Natural killer cell treated with Interleukin-12 subunit alpha and Interleukin-12 subunit beta and Interleukin-15 and Interleukin-18, amount 100 ng/mL, for 72 hours (primary cell): ENCODE measurements at regions not wholly inside any gene's neighbourhood (a gene's known extent, or its start where the extent isn't known, plus 50 kb on each side); places are given as distances from the start of the nearest gene placed in this dataset.

ENCODE experiments used
- ATAC-seq, 2 donors: fragments of 150-1000 bp; cut with Tn5 transposase in 1 of 2; sonication (Bioruptor Pico), chemical (Tn5 transposase) in 1 of 2; 2 replicates each; pipeline ENCODE4 v1.10.0; 2021
- DNase-seq: peaks from one replicate; pipeline ENCODE4 v3.0.0; 2022; ENCODE audit warnings: low spot score
- H3K27ac Mint-ChIP-seq, 2 donors: 1 replicate in 1 of 2; 2 replicates in 1 of 2; pipeline ENCODE4 v1.8.0; 2022; ENCODE audit warnings: mixed read lengths in 2 of 2, mild to moderate bottlenecking in 1 of 2, moderate library complexity in 1 of 2
- H3K27me3 Mint-ChIP-seq, 2 donors: 1 replicate in 1 of 2; 2 replicates in 1 of 2; pipeline ENCODE4 v1.8.0; 2022; ENCODE audit warnings: mixed read lengths in 2 of 2
- H3K36me3 Mint-ChIP-seq: one replicate; pipeline ENCODE4 v1.8.0; 2022; ENCODE audit warnings: mixed read lengths
- H3K4me1 Mint-ChIP-seq, 2 donors: 1 replicate in 1 of 2; 2 replicates in 1 of 2; pipeline ENCODE4 v1.8.0; 2022; ENCODE audit warnings: low read depth in 2 of 2, mixed read lengths in 2 of 2, mild to moderate bottlenecking in 1 of 2
- H3K4me3 Mint-ChIP-seq: one replicate; pipeline ENCODE4 v1.8.0; 2022; ENCODE audit warnings: mixed read lengths
- H3K9me3 Mint-ChIP-seq: 2 replicates; pipeline ENCODE4 v1.8.0; 2022; ENCODE audit warnings: mixed read lengths

DNA sequence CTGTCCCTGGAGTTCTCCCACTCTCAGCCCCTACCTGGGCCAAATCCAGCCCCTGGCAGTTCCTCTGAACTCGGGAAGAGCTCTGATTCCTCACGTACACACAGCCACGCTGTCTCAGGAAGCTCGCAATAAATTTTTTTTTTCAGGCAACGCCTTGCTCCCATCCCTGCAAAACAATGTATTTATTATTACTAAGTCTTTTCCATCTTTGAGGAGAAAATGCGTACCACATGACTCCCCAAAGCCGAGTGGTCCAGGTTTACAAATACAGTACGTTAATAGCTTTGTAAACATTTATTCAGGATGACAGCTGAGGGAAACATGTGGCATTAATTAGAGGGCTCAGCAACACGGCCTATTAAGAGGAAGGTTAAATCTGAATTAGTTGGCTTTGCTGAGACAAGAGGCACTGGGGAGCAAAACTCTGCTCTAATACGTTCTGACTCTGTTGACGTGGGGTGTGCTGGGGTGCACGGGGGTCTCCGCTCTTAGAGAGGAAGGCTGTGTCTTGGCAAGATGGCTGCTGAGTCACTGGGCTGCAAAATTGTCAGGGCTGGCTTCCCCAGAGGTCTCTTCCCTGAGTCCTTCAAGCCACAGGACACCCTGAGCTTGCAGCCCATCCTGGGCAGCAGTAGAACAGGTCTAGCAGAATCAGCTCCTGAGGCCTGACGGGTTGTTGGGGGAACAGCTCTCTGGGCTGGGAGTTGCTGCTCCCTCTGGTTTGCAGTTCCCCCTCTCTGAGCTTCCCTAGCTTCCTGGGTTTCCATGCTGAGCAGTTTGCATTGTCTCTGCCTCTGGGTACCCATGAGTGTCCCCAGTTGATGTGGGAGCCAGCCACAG is 185.2 kb upstream of the TBX3 start:
- Mint-ChIP-seq H3K4me3 (no peak overlapping the region), H3K27me3 (no peaks in the 10 kb centered on the region), H3K27ac (no peak overlapping the region), H3K4me1 (no peaks in the 10 kb centered on the region), H3K36me3 (no peaks in the 10 kb centered on the region), H3K9me3 (peaks cover 5% of the 10 kb centered on the region)
- no peak for DNase-seq
- ATAC-seq, result no peak

- H3K4me1 Mint-ChIP-seq, result no peaks in the 10 kb centered on the region
These were observed 182.4 kb upstream of the TBX3 start for GRCh38 chr12:114866331-114866730.

DNA sequence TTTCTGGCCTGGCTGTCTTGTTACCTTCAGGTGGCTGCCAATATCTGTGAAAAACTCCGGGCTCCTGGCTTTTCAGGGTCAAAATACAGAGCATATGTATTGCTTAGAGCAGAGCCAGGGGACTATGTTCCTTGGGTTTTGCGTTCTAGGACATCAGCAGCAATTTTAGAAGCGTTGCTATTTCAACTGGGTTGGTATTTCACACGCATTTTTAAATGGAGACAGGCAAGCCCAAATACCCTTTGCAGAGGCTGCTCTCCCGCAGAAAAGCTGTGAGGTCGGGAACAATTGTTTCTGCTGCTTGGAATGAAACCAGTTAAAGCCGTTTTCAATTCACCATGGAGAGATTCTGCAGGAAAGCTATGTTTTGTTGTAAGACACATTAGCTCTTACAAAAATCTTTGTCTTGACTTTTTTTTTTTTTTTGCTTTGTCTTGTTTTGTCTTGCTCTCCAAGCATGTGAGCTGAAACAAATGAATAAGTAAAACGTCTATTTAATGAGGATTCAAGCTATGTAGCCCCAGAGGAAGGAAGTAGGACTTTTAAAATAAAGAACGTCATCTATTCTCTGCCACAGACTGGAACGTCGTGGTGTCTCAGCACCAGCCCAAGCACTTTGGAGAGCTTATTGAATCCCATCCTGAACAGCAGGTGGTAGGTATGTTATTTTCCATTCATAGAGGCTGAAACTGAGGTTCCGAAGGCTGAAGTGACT is 181.0 kb upstream of the TBX3 start:
- Mint-ChIP-seq H3K36me3 (no peaks in the 10 kb centered on the region), H3K4me3 (no peak overlapping the region), H3K27ac (no peak overlapping the region), H3K4me1 (no peaks in the 10 kb centered on the region), H3K27me3 (no peaks in the 10 kb centered on the region), H3K9me3 (peaks cover 12% of the 10 kb centered on the region)
- DNase-seq (no peak), ATAC-seq (no peak)

More at GRCh38 chr12:114866331-114866730, 182.4 kb upstream of the TBX3 start:
- Mint-ChIP-seq H3K9me3 (peaks cover 11% of the 10 kb centered on the region), H3K36me3 (no peaks in the 10 kb centered on the region), H3K27ac (no peak overlapping the region), H3K27me3 (no peaks in the 10 kb centered on the region), H3K4me3 (no peak overlapping the region)
- DNase-seq (no peak), ATAC-seq (no peak)

DNA sequence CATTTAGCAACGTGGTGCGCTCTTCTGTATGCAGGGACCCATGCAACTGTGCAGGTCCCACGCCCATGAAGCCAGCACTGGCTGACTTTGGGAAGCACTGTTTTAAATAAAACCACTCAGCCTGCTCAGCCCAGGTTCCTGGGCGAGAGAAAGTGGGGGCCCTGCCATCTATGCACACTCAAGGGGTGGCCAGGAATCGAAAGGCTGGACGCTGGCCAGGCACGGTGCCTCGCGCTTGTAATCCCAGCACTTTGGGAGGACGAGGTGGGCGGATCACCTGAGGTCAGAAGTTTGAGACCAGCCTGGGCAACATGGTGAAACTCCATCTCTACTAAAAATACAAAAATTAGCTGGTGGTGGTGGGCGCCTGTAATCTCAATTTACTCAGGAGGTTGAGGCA is 179.9 kb upstream of the TBX3 start:
- Mint-ChIP-seq H3K36me3 (no peaks in the 10 kb centered on the region), H3K27ac (no peak overlapping the region), H3K4me1 (no peaks in the 10 kb centered on the region), H3K4me3 (no peak overlapping the region), H3K9me3 (peaks cover 12% of the 10 kb centered on the region), H3K27me3 (no peaks in the 10 kb centered on the region)
- ATAC-seq (no peak), DNase-seq (no peak)

GRCh38 chr12:114860969-114861368 is 177.0 kb upstream of the TBX3 start:
- H3K4me1 Mint-ChIP-seq, result no peaks in the 10 kb centered on the region
- no peaks in the 10 kb centered on the region for H3K36me3 Mint-ChIP-seq
- DNase-seq (no peak), ATAC-seq (no peak)
- no peak overlapping the region for H3K4me3 Mint-ChIP-seq
- H3K9me3 Mint-ChIP-seq, result peaks cover 13% of the 10 kb centered on the region
- no peaks in the 10 kb centered on the region for H3K27me3 Mint-ChIP-seq
- H3K27ac Mint-ChIP-seq, result no peak overlapping the region

DNA sequence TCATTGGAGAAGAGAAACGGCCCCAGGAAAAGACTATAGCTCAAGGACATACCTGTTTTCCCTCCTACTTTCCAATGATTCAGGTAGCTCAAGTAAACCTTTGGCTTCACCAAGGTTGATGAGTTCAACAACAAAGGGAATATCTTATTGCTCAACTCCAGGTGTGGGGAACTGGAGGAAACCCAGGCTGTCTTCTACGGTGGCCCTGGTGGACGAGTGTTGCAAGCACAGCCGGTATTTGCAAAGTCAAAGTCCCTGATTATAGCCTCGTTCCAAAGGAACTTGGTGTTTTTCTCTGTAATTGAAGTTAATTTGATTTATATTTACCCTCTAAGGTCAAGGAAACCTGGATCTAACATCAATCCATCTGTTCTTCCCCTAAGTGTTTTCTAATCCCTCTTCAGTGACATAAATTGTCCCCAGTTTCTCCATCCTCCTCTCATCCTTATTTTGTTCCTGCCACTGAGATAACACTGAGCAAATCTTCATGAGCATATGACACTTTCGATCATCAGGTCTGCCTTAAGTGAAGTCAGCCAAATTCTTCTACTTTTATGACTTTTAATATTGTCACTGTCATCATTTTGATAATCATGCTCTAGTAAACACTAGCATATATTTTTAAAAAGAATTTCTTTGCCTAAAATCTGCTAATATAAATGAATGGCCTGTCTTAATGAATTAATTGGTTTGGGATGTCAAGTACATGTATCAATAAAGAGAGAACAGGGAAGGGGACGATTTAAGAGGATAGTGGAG is 174.6 kb upstream of the TBX3 start:
- no peaks in the 10 kb centered on the region for H3K27me3 Mint-ChIP-seq
- H3K4me3 Mint-ChIP-seq, result no peak overlapping the region
- H3K9me3 Mint-ChIP-seq, result peaks cover 13% of the 10 kb centered on the region
- H3K27ac Mint-ChIP-seq, result no peak overlapping the region
- no peaks in the 10 kb centered on the region for H3K4me1 Mint-ChIP-seq
- no peaks in the 10 kb centered on the region for H3K36me3 Mint-ChIP-seq
- DNase-seq (no peak), ATAC-seq (no peak)

DNA sequence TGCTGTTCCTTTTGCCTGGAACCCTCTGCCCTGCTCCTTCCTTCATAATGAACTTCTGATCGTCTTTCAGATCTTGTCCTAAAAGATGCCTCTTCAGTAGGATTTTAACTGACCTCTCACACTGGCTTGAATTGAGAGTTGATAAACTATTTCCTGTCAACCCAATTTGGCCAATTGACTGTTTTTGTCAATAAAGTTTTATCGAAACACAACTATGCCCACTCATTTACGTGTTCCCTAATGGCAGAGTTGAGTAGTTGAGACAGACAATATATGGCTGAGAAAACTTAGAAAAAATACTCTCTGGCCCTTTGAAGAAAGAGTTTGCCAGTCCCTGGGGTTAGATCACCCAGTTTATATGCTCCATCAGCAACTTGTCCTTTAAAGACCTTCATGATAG is 171.7 kb upstream of the TBX3 start:
- Mint-ChIP-seq H3K9me3 (peaks cover 10% of the 10 kb centered on the region), H3K4me3 (no peak overlapping the region), H3K4me1 (no peaks in the 10 kb centered on the region), H3K36me3 (no peaks in the 10 kb centered on the region), H3K27me3 (no peaks in the 10 kb centered on the region), H3K27ac (no peak overlapping the region)
- no peak for ATAC-seq
- DNase-seq, result no peak

- no peaks in the 10 kb centered on the region for H3K4me1 Mint-ChIP-seq
- no peak overlapping the region for H3K27ac Mint-ChIP-seq
- peaks cover 12% of the 10 kb centered on the region for H3K9me3 Mint-ChIP-seq
- H3K27me3 Mint-ChIP-seq, result no peaks in the 10 kb centered on the region
- DNase-seq (no peak), ATAC-seq (no peak)
- no peak overlapping the region for H3K4me3 Mint-ChIP-seq
- no peaks in the 10 kb centered on the region for H3K36me3 Mint-ChIP-seq
These were observed 169.1 kb upstream of the TBX3 start for GRCh38 chr12:114852976-114853529.

DNA sequence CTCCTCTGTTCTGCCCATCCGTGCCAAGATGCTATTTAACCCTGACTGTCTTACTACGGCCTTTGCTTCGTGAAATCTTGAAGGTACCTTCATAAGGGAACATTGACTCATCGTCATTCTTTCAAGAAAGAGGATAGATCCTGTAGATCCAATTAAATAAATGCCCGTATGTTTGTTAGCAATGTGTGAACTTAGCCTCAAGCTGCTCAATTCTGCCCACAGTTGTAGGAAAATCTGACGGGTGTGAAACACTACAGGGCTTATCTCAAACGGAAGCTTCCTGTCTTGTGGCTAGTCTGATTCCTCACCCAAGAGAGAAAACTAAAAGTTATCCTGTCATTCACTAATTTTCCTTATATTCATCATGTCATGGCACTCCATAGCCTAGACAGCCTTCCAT is 168.0 kb upstream of the TBX3 start:
- DNase-seq (no peak), ATAC-seq (no peak)
- H3K4me1 Mint-ChIP-seq, result no peaks in the 10 kb centered on the region
- no peak overlapping the region for H3K27ac Mint-ChIP-seq
- no peaks in the 10 kb centered on the region for H3K36me3 Mint-ChIP-seq
- H3K9me3 Mint-ChIP-seq, result peaks cover 16% of the 10 kb centered on the region
- H3K4me3 Mint-ChIP-seq, result no peak overlapping the region
- H3K27me3 Mint-ChIP-seq, result no peaks in the 10 kb centered on the region

DNA sequence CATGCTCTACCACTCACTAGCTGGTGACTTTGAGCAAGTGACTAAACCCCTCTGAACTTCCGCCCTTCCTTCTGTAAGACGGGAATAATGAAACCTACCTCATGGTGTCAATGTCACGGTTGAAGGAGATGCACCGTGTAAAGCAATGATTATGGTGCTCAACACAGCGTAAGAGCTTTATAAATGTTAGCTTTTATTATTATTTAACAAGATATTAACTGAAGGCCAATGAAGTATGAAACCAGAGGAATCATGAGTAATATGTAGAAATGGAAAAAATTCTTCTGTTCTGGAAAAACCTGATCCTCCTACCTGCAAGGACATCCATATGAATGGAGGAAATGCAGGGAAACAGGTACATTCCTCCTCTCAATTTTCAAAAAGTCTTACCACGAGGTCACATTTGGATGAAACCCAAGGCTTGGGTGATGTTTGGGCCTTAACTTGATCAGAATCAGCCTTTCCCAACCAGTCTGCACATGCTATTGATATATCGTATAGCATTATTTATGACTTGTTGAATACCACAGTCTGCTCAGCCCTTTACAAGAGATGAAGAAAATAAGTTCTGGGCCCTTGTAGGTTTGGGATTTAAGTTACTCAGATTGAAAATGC is 166.8 kb upstream of the TBX3 start:
- Mint-ChIP-seq H3K27me3 (no peaks in the 10 kb centered on the region), H3K4me3 (no peak overlapping the region), H3K9me3 (peaks cover 12% of the 10 kb centered on the region), H3K27ac (no peak overlapping the region), H3K36me3 (no peaks in the 10 kb centered on the region), H3K4me1 (no peaks in the 10 kb centered on the region)
- DNase-seq, result no peak
- ATAC-seq, result no peak

DNA sequence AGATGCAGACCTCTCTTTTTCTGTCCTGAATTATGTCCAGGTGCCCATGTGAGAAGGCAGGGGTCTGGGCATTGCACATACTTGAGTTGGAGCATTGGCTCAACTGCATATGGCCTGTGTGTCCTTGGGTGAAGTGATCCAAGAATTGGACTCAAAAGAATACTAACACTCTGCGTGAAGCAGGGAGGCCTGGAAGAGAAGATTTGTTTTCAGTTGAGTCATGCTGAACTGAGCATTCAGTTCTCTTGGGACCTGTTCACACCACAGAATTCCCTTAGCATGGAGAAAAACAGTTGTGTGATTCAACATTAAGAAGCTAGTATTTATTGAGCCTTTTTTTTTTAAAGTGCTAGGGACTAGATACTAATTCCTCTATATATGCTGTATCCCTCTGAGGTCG is 164.7 kb upstream of the TBX3 start:
- no peaks in the 10 kb centered on the region for H3K27me3 Mint-ChIP-seq
- no peaks in the 10 kb centered on the region for H3K4me1 Mint-ChIP-seq
- H3K27ac Mint-ChIP-seq, result no peak overlapping the region
- no peak for DNase-seq
- H3K36me3 Mint-ChIP-seq, result no peaks in the 10 kb centered on the region
- H3K9me3 Mint-ChIP-seq, result peaks cover 12% of the 10 kb centered on the region
- H3K4me3 Mint-ChIP-seq, result no peak overlapping the region
- no peak for ATAC-seq

DNA sequence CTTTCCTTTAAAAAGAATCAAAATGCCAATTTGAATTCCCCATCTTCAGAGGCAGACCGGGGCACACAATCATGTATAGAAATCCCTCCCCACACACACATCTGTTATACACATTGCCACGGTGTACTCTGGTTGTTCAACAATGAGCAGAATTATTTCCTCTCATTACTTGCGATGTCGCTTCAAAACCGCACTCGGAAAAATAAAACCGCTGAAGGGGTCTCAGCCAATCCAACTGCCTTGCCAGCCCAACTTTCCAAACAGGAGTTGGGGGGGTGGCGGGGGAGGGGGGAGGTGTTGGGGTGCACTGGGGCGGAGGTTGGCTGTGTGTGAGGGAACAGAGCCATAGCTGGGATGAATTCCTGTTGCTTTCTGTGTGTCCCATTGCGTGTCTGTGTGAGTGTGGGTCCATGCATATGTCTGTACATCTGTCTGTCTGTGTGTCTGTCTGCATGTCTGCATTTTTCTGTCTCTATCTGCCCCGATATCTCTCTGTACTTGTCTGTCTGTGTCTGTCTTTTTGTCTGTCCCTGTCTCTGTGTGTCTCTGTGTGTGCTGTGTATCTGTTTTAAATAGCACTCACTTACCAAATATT is 163.6 kb upstream of the TBX3 start:
- no peaks in the 10 kb centered on the region for H3K36me3 Mint-ChIP-seq

GRCh38 chr12:114846771-114847170 is 162.8 kb upstream of the TBX3 start:
- Mint-ChIP-seq H3K36me3 (no peaks in the 10 kb centered on the region), H3K9me3 (peaks cover 8% of the 10 kb centered on the region), H3K4me3 (no peak overlapping the region), H3K4me1 (no peaks in the 10 kb centered on the region), H3K27ac (no peak overlapping the region), H3K27me3 (no peaks in the 10 kb centered on the region)
- DNase-seq, result no peak
- no peak for ATAC-seq

More for the DNA sequence above, 163.6 kb upstream of the TBX3 start:
- H3K27me3 Mint-ChIP-seq, result no peaks in the 10 kb centered on the region
- ATAC-seq, result no peak
- no peak overlapping the region for H3K27ac Mint-ChIP-seq
- DNase-seq, result no peak
- H3K4me3 Mint-ChIP-seq, result no peak overlapping the region
- peaks cover 9% of the 10 kb centered on the region for H3K9me3 Mint-ChIP-seq
- H3K4me1 Mint-ChIP-seq, result no peaks in the 10 kb centered on the region
